Osteocyte (in vitro differentiated cells): ENCODE measurements at regions not wholly inside any gene's neighbourhood (a gene's known extent, or its start where the extent isn't known, plus 50 kb on each side); places are given as distances from the start of the nearest gene placed in this dataset.

ENCODE experiments used
- DNase-seq: peaks from one replicate; pipeline ENCODE4 v3.0.0; 2021; ENCODE audit warnings: mixed read lengths; ENCODE audit not compliant: unreplicated experiment; ENCODE audit errors: extremely low spot score
- H3K27ac Mint-ChIP-seq: one replicate; pipeline ENCODE4 v1.8.0; 2021; ENCODE audit warnings: mild to moderate bottlenecking, mixed read lengths; ENCODE audit not compliant: unreplicated experiment
- H3K27me3 Mint-ChIP-seq: one replicate; pipeline ENCODE4 v1.8.0; 2021; ENCODE audit warnings: mixed read lengths; ENCODE audit not compliant: unreplicated experiment
- H3K36me3 Mint-ChIP-seq: one replicate; pipeline ENCODE4 v1.8.0; 2021; ENCODE audit warnings: mixed read lengths; ENCODE audit not compliant: unreplicated experiment
- H3K4me1 Mint-ChIP-seq: one replicate; pipeline ENCODE4 v1.8.0; 2021; ENCODE audit warnings: mixed read lengths; ENCODE audit not compliant: unreplicated experiment
- H3K4me3 Mint-ChIP-seq: one replicate; pipeline ENCODE4 v1.8.0; 2021; ENCODE audit warnings: mild to moderate bottlenecking, moderate library complexity, mixed read lengths; ENCODE audit not compliant: unreplicated experiment
- H3K9me3 Mint-ChIP-seq: one replicate; pipeline ENCODE4 v1.8.0; 2021; ENCODE audit warnings: mixed read lengths; ENCODE audit not compliant: unreplicated experiment
- TF ChIP-seq, protein P1 (sequence below): fragments of 200-600 bp; sonication (generic); IDR thresholded peaks from 2 replicates; pipeline ENCODE4 v1.5.0; 2021; ENCODE audit warnings: antibody characterized with exemption, mild to moderate bottlenecking, moderate library complexity

DNA sequence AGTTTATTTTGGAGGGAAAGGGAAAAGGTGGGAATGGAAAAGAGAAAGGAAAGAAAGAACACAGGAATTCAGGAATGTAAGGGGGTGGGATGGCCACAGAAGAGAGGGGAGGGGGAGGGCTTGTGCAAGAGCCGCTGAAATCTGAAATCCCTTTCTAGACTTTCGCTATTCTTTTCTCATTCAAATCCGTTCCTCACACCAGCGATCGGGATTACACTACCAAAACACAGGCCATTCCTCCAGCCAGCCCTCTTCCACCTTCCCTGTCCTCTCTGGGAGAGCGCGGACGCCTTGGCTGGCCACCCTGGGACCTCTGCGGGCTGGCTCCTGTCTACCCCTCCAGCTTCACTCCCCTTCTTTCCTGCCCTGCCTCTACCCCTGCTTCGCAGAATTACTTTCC is 102.3 kb downstream of the CDCA7 start:
- Mint-ChIP-seq H3K27ac (no peak overlapping the region), H3K9me3 (no peaks in the 10 kb centered on the region), H3K36me3 (no peaks in the 10 kb centered on the region), H3K4me1 (peaks cover 2% of the 10 kb centered on the region), H3K4me3 (no peak overlapping the region), H3K27me3 (peaks cover 26% of the 10 kb centered on the region)
- DNase-seq: no peak
- TF ChIP-seq, protein P1, sequence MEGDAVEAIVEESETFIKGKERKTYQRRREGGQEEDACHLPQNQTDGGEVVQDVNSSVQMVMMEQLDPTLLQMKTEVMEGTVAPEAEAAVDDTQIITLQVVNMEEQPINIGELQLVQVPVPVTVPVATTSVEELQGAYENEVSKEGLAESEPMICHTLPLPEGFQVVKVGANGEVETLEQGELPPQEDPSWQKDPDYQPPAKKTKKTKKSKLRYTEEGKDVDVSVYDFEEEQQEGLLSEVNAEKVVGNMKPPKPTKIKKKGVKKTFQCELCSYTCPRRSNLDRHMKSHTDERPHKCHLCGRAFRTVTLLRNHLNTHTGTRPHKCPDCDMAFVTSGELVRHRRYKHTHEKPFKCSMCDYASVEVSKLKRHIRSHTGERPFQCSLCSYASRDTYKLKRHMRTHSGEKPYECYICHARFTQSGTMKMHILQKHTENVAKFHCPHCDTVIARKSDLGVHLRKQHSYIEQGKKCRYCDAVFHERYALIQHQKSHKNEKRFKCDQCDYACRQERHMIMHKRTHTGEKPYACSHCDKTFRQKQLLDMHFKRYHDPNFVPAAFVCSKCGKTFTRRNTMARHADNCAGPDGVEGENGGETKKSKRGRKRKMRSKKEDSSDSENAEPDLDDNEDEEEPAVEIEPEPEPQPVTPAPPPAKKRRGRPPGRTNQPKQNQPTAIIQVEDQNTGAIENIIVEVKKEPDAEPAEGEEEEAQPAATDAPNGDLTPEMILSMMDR: no peak

DNA sequence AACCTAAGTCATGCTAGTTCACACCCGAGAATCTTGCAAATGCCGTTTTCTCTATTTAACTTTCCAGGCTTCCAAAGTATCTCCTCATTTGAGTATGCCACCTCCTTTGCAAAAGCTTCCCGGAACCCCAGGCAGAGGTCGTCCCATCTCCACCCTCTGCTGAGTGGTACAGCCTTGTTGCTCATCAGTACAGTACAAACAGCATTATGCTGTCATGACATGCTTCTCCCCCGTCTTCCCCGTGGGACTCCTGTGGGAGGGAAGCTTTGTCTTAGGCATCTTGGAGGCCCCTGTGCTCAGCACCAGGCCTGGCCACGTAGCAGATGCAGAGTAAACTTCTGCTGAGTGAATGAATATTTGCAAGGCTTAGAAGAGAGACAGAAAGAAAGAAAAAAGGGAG is 102.7 kb downstream of the CDCA7 start:
- Mint-ChIP-seq H3K27me3 (peaks cover 26% of the 10 kb centered on the region), H3K36me3 (no peaks in the 10 kb centered on the region), H3K4me3 (no peak overlapping the region), H3K27ac (no peak overlapping the region), H3K9me3 (no peaks in the 10 kb centered on the region), H3K4me1 (peaks cover 2% of the 10 kb centered on the region)
- DNase-seq: no peak
- TF ChIP-seq, protein P1: no peak

DNA sequence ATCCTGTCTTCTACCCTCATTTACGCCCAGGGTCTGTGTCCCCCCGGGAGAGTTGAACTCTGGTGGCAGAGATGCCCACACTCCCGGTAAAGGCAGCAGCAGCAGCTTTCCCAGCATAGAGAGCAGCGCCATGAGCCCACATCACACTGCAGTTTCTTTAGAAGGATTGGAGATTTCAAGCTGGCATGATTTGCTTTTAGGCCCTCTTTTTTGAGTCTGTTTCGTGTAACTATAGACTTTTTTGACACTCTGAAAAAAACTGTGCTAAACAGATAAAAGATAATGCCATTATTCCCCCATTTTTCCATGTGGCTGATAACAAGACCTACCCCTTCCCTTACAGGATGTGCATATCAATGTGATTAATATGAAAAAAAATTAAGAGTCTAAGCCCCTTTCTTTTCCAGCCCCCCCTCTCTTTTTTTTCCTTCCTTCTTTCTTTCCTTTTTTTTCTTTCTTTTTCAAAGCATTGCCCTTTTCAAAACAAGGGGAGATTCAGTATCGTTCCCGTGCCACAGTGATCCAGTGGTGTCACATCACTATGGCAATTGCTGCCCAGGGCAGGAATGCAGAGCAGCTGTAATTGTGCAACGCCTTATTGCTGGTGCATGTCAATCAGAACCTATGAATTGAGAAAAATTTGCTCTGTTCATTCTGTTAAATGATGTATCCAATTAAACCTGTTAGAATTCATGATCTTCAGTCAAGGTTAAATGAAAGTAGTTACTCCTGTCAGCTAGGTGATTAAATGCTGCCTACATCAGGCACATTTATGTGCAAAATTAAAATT is 104.5 kb downstream of the CDCA7 start:
- Mint-ChIP-seq H3K9me3 (no peaks in the 10 kb centered on the region), H3K4me1 (peaks cover 2% of the 10 kb centered on the region), H3K27me3 (peaks cover 21% of the 10 kb centered on the region), H3K36me3 (no peaks in the 10 kb centered on the region), H3K27ac (no peak overlapping the region), H3K4me3 (no peak overlapping the region)
- TF ChIP-seq, protein P1: no peak
- DNase-seq: no peak

GRCh38 chr2:173462892-173463840 is 108.5 kb downstream of the CDCA7 start:
- no peaks in the 10 kb centered on the region for H3K9me3 Mint-ChIP-seq
- no peak overlapping the region for H3K4me3 Mint-ChIP-seq
- H3K4me1 Mint-ChIP-seq: peaks cover 2% of the 10 kb centered on the region
- no peak overlapping the region for H3K27ac Mint-ChIP-seq
- no peaks in the 10 kb centered on the region for H3K36me3 Mint-ChIP-seq
- DNase-seq: no peak
- H3K27me3 Mint-ChIP-seq: peaks cover 17% of the 10 kb centered on the region
- TF ChIP-seq, protein P1: no peak

GRCh38 chr2:173463846-173464245 is 109.2 kb downstream of the CDCA7 start:
- peaks cover 2% of the 10 kb centered on the region for H3K4me1 Mint-ChIP-seq
- TF ChIP-seq, protein P1: no peak
- no peaks in the 10 kb centered on the region for H3K36me3 Mint-ChIP-seq
- no peak overlapping the region for H3K27ac Mint-ChIP-seq
- H3K4me3 Mint-ChIP-seq: no peak overlapping the region
- DNase-seq: no peak
- H3K9me3 Mint-ChIP-seq: no peaks in the 10 kb centered on the region
- peaks cover 17% of the 10 kb centered on the region for H3K27me3 Mint-ChIP-seq
